ENCODE measurements at regions not wholly inside any gene's neighbourhood (a gene's known extent, or its start where the extent isn't known, plus 50 kb on each side); places are given as distances from the start of the nearest gene placed in this dataset.

DNA sequence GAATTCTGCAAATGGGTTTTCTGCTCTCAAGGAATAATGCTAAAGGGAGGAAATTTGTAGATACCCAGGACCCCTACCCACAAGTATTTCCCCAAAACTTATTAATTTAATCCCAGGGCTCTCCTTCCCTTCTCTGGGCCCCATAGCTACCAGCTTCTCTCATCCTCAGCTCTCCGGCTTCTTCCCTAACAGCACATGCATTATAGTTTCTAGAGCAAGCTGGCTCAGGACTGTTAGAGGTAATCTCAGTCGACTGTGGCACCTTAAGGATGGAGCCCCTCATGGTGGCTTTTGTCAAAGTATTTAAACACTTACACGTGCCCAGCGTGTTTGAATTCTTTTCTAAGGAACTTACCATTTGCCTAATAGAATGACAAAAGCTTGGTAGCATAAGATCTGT is 252.5 kb upstream of the GAS1 start:
- no peak for TF ChIP-seq POLR2A (IDR thresholded peaks at IDR 0.05; ENCODE audit: low read depth)
- TF ChIP-seq, protein P1, sequence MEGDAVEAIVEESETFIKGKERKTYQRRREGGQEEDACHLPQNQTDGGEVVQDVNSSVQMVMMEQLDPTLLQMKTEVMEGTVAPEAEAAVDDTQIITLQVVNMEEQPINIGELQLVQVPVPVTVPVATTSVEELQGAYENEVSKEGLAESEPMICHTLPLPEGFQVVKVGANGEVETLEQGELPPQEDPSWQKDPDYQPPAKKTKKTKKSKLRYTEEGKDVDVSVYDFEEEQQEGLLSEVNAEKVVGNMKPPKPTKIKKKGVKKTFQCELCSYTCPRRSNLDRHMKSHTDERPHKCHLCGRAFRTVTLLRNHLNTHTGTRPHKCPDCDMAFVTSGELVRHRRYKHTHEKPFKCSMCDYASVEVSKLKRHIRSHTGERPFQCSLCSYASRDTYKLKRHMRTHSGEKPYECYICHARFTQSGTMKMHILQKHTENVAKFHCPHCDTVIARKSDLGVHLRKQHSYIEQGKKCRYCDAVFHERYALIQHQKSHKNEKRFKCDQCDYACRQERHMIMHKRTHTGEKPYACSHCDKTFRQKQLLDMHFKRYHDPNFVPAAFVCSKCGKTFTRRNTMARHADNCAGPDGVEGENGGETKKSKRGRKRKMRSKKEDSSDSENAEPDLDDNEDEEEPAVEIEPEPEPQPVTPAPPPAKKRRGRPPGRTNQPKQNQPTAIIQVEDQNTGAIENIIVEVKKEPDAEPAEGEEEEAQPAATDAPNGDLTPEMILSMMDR (IDR thresholded peaks at IDR 0.05): no peak

All from esophagus muscularis mucosa (tissue), 3 donors.